ENCODE measurements at regions not wholly inside any gene's neighbourhood (a gene's known extent, or its start where the extent isn't known, plus 50 kb on each side); places are given as distances from the start of the nearest gene placed in this dataset.

- Histone ChIP-seq H3K4me3 (ENCODE audit: low read depth, low read length) (no peak overlapping the region), H3K27ac (ENCODE audit: extremely low read depth, low read depth, low read length) (no peak overlapping the region), H3K36me3 (ENCODE audit: control insufficient read depth in 2 of 2, insufficient read depth in 1 of 2, low read length in 2 of 2) (no peaks in the 10 kb centered on the region), H3K9me3 (ENCODE audit: control insufficient read depth, insufficient read depth, low read depth, low read length) (no peaks in the 10 kb centered on the region), H3K4me1 (ENCODE audit: control insufficient read depth, insufficient read depth, low read length) (no peaks in the 10 kb centered on the region)
- no peak for TF ChIP-seq ZNF202 (tag by site-specific recombination; IDR thresholded peaks at IDR 0.05; ENCODE audit: borderline replicate concordance)
- no peak for TF ChIP-seq ZNF76 (tag by site-specific recombination; IDR thresholded peaks at IDR 0.05; ENCODE audit: borderline replicate concordance, low read depth)
- TF ChIP-seq ZNF518A (tag by site-specific recombination; conservative IDR thresholded peaks at IDR 0.05; ENCODE audit: low read depth) = no peak
- no peak for TF ChIP-seq SCRT2 (tag by site-specific recombination; IDR thresholded peaks at IDR 0.05)
- TF ChIP-seq ZNF2 (tag by site-specific recombination; IDR thresholded peaks at IDR 0.05) = no peak
- no peak for TF ChIP-seq OSR2 (tag by site-specific recombination; IDR thresholded peaks at IDR 0.05)
- TF ChIP-seq ZFP69B (tag by site-specific recombination; IDR thresholded peaks at IDR 0.05) = no peak
- CTCF ChIA-PET = no interaction called here
- POLR2A ChIA-PET = no interaction called here
Measured at GRCh38 chr12:78494911-78495310, 369.7 kb upstream of the SYT1 start.

GRCh38 chr12:78501825-78502224 lies 362.7 kb upstream of the SYT1 start:
- CTCF ChIA-PET = no interaction called here

GRCh38 chr12:78519422-78519821 lies 345.2 kb upstream of the SYT1 start:
- Histone ChIP-seq H3K9me3 (ENCODE audit: control insufficient read depth, insufficient read depth, low read depth, low read length) (no peaks in the 10 kb centered on the region), H3K27ac (ENCODE audit: extremely low read depth, low read depth, low read length) (no peak overlapping the region), H3K4me1 (ENCODE audit: control insufficient read depth, insufficient read depth, low read length) (no peaks in the 10 kb centered on the region), H3K36me3 (ENCODE audit: control insufficient read depth in 2 of 2, insufficient read depth in 1 of 2, low read length in 2 of 2) (no peaks in the 10 kb centered on the region), H3K4me3 (ENCODE audit: low read depth, low read length) (no peak overlapping the region)
- POLR2A ChIA-PET = no interaction called here
- CTCF ChIA-PET = interaction anchor here (0.7 kb wide), 1 partner anchor 9 kb away, joined by 5 read pairs; no protein-coding TSS in a partner anchor
- TF ChIP-seq ZNF362 (tag by site-specific recombination; IDR thresholded peaks at IDR 0.05) (no peak), ZFP41 (tag by site-specific recombination; IDR thresholded peaks at IDR 0.05; ENCODE audit: borderline replicate concordance) (no peak), ZNF10 (tag by site-specific recombination; IDR thresholded peaks at IDR 0.05) (no peak), OSR2 (tag by site-specific recombination; IDR thresholded peaks at IDR 0.05) (no peak), ZNF18 (tag by site-specific recombination; IDR thresholded peaks at IDR 0.05) (no peak), ZNF23 (tag by site-specific recombination; IDR thresholded peaks at IDR 0.05; ENCODE audit: borderline replicate concordance) (no peak), ZSCAN30 (tag by site-specific recombination; IDR thresholded peaks at IDR 0.05) (no peak), ZFP69B (tag by site-specific recombination; IDR thresholded peaks at IDR 0.05) (no peak), ZBTB48 (tag by site-specific recombination; IDR thresholded peaks at IDR 0.05) (no peak), ZBTB26 (tag by site-specific recombination; optimal IDR thresholded peaks at IDR 0.05) (no peak)

More at GRCh38 chr12:78501825-78502224, 362.7 kb upstream of the SYT1 start:
- no peak for TF ChIP-seq ZNF114 (tag by site-specific recombination; IDR thresholded peaks at IDR 0.05)
- no peak for TF ChIP-seq ZNF544 (tag by site-specific recombination; IDR thresholded peaks at IDR 0.05)
- no peak for TF ChIP-seq PRDM1 (tag by site-specific recombination; IDR thresholded peaks at IDR 0.05)
- TF ChIP-seq ZBTB17 (tag by site-specific recombination; IDR thresholded peaks at IDR 0.05) = no peak
- no peak for TF ChIP-seq ZNF768 (tag by site-specific recombination; IDR thresholded peaks at IDR 0.05)
- TF ChIP-seq ZNF596 (tag by site-specific recombination; IDR thresholded peaks at IDR 0.05) = no peak
- TF ChIP-seq ZNF423 (tag by site-specific recombination; IDR thresholded peaks at IDR 0.05) = no peak
- no peak for TF ChIP-seq GLIS1 (tag by site-specific recombination; IDR thresholded peaks at IDR 0.05)
- Histone ChIP-seq H3K27ac (ENCODE audit: extremely low read depth, low read depth, low read length) (no peak overlapping the region), H3K4me3 (ENCODE audit: low read depth, low read length) (no peak overlapping the region), H3K9me3 (ENCODE audit: control insufficient read depth, insufficient read depth, low read depth, low read length) (no peaks in the 10 kb centered on the region), H3K36me3 (ENCODE audit: control insufficient read depth in 2 of 2, insufficient read depth in 1 of 2, low read length in 2 of 2) (no peaks in the 10 kb centered on the region), H3K4me1 (ENCODE audit: control insufficient read depth, insufficient read depth, low read length) (no peaks in the 10 kb centered on the region)
- POLR2A ChIA-PET = no interaction called here

All from HEK293 (cell line).